ENCODE measurements at regions not wholly inside any gene's neighbourhood (a gene's known extent, or its start where the extent isn't known, plus 50 kb on each side); places are given as distances from the start of the nearest gene placed in this dataset.
"Not testable (repeated sequence)": the region's sequence is repeated elsewhere in the genome, so short reads cannot be mapped to it uniquely, and the experiment has no call there.

DNA sequence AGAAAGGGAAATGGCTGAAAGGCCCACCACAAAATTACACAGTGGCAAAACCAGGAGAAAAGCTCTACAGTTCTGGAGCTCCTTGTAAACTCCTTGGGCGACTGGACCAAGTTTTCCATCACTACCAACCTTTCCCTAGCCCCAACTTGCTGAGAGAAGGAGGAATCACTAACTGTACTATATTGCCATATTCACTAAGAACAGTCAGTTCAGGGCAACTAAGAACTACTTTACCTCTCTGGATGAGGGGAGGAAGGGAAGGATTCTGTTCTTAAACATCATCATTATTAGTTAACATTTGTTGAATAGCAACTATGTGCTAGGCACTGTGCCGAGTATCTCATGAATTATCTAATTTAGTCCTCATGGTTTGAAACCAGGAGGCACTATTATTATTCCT lies 98.1 kb upstream of the SVIL start:
- in situ Hi-C loops (cut with MboI; ENCODE audit: low sequenced_read_pairs) = loop anchor here (10.0 kb wide), 1 partner anchor 128 kb away; no protein-coding TSS in a partner anchor

DNA sequence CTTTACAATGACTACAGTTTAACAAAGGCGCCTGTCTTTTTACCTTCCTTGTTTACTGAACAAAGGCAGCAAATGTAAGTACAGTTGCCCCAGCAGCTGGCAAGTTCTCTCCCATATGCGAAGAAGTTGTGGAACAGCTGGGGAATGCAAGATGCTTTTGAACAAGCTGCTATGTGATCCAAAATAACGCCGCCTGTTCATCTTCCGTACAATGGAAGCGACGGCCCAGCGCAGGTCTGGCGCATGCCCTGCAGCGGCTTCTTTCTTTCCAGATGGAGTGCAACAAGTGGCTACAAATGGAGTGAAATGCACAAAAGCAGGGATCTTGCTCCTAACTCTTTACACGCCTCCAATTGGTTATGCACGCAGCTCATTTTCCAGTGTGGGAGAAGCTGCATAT lies 97.0 kb upstream of the SVIL start:
- in situ Hi-C loops (cut with MboI; ENCODE audit: low sequenced_read_pairs) = loop anchor here (10.0 kb wide), 1 partner anchor 127 kb away; no protein-coding TSS in a partner anchor

DNA sequence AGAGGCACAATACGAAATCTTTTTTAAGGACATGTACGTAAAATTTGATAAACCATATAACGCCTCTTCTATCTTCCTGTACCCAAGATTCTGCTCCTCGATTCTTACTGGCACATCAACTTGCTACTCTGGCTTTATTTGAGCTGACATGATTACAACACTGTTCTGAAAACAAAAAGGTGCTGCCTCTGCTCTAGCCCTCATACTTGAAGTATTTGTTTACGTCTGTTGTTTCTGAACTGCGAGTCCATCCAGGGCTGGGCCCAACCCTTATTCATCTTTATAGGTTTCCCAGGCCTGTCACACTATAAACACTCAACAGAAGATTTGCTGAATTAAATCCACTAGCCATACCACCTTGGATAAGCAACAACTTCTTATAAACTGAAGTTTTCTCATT lies 96.2 kb upstream of the SVIL start:
- in situ Hi-C loops (cut with MboI; ENCODE audit: low sequenced_read_pairs) = loop anchor here (10.0 kb wide), 1 partner anchor 126 kb away; no protein-coding TSS in a partner anchor

DNA sequence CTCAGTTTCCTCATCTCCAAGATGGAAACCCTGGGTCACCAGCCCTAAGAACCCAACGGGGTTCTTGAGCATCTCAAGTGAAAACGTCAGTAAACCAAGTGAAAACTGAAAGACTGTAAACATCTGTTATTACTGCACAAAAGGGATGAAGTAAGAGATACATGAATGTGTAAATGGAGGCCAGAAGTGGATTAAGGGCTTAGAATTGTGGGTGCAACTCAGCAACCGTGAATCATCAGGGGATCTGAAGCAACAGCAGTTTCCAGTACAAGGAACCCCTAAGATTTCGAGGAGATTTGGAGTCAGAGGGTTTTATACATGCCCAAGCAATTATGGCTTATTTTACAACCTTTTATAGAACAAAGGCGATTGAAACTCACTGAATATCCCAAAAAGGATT lies 95.7 kb upstream of the SVIL start:
- in situ Hi-C loops (cut with MboI; ENCODE audit: low sequenced_read_pairs) = loop anchor here (10.0 kb wide), 1 partner anchor 126 kb away; no protein-coding TSS in a partner anchor

DNA sequence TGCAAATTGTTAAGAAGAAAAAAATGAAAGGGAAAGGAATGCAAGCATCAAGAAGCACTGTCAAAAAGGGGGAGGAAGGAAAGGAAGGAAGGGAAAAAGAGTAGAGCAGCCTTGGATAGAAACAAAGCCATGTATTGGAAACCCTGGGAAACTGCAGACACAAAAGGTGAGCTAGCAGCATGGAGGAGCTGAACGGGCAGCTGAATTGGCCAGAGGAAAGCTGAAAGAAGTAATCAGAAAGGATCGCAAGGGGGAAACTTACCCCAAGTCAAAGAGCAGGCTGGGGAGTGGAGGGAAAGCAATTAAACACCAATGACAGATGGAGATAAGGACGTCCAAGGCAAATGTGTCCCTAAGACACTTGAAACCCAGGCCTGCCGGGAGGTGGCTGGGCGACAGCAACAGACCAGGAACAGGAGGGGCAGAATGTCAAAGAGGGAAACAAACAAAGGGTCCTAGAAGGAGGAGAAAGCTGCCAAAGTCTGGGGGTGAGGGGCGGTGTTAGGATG lies 93.8 kb upstream of the SVIL start:
- in situ Hi-C loops (cut with MboI; ENCODE audit: low sequenced_read_pairs) = no loop called here

DNA sequence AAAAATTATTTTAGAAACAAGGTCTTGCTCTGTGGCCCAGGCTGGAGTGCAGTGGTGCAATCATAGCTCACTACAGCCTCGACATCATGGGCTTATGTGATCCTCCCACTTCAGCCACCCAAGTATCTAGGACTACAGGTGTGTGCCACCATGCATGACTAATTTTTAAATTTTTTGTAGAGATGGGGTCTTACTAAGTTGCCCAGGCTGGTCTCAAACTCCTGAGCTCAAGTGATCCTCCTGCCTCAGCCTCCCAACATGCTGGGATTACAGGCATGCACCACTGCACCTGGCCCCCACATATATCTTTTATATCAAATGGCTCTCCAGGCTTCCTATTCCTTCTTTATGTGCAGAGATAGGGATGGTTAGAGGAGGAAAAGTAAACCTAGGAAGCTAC lies 91.2 kb upstream of the SVIL start:
- in situ Hi-C loops (cut with MboI; ENCODE audit: low sequenced_read_pairs) = not testable (repeated sequence)

DNA sequence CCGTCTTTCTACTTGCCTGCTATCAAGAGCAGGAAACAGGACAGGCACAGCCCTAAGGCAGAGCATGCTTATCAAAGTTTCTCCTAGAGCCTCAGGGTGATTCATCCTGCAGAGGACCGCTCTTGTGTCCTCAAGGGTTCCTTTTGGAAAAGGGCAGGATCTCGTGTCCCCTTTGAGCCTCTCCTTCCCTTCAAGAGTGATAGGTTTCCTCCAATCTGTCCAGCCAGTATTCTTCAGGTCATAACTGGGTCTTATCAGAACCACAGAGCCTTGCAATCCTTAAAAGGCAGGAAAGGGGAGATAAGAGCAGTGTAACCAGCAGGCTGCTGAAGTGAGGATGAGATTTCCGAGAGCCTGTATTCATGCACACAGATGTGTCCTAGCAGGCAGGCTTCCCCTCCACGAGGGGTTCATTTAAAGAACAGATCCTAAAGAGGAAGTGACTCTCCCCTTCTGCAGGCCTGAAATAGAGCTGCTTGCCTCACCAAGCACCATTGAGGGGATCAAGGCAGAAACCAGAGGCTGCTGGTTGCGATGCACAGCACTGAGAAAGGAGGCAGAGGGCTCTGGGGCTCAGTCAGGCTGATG lies 90.5 kb upstream of the SVIL start:
- in situ Hi-C loops (cut with MboI; ENCODE audit: low sequenced_read_pairs) = no loop called here

DNA sequence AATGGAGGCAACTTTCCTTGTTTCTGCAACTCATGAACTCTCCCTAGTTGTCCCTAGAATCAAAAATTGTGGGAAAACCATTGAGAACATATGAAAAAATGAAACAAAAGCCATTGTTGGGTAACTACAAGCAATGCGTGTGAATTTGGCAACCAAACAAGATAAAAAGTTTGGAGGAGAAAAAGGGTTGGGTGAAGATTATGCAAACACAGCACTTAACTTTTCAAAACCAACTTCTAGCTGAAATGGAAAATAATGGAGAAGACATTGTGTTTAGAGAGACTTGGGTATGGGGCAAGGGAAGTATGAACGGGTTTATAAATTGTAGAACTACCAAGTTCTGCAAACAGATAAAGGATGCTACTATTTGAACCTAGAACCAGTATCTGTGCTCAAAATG lies 89.0 kb upstream of the SVIL start:
- in situ Hi-C loops (cut with MboI; ENCODE audit: low sequenced_read_pairs) = no loop called here

DNA sequence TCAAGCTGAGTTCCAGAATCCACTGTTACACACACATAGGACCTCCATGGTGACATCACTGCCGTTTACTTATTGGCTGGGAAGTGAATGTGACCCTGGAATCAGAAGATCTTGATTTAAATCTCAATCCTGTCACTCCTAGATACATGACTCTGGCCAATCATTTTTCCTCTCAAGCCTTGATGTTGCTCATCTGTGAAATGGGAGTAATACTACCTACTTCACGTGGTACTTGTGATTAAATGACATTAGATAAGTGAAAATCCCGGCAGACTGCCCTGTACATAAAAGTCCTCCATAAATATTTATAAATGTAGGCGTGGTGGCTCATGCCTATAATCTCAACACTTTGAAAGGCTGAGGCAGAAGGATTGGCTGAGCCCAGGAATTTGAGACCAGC lies 88.0 kb upstream of the SVIL start:
- in situ Hi-C loops (cut with MboI; ENCODE audit: low sequenced_read_pairs) = no loop called here

DNA sequence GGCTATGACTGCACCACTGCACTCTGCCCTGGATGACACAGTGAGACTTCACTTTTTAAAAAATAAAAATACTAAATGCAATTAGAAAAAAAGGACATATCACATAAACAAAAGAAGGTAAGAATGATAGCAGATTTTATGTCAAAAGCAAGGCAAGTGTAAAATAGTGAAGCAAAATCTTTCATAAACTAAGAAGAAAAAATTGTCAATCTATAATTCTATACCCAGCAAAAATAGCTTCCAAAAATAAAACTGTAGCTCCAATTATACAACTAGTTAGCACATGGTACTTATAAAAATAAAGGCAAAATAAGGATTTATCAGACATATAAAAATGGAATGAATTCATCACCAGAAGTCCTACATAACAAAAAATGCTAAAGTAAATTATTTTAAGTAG lies 85.4 kb upstream of the SVIL start:
- in situ Hi-C loops (cut with MboI; ENCODE audit: low sequenced_read_pairs) = no loop called here

DNA sequence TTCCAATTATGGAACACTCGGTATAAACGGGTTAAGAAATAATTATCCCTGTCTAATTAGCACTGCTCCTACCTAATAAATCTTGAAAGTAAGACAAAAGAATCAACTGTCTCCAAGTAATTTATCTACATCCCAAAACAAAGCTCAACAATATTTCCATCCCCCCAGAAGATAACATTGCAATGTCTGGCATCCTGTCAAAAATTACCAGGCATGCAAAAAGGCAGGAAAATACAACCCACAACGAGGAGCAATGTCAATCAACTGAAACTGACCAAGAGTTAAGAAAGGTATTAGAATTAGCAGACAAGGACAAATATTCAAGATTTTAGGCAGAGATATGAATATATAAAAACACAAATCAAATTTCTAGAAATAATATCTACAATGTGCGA lies 84.5 kb upstream of the SVIL start:
- in situ Hi-C loops (cut with MboI; ENCODE audit: low sequenced_read_pairs) = no loop called here

DNA sequence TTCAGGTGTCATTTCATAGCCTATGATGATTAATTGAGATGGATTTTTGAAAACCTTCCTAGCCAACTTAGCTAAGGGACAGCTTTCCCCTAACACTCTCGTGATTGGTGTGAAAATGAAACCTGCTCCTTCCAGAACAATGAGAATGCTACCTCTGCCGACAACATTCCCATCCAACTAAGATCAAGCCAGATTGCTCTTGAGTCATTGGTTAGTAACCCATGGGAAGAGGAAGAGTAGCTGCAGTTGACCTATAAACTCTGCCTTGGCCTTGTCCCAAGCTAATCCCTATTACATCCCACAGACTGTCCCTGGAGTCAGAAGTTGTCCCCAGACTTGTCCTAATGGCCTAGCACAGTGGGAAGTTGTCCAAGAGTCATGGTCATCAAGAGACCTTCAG lies 80.5 kb upstream of the SVIL start:
- in situ Hi-C loops (cut with MboI; ENCODE audit: low sequenced_read_pairs) = no loop called here

DNA sequence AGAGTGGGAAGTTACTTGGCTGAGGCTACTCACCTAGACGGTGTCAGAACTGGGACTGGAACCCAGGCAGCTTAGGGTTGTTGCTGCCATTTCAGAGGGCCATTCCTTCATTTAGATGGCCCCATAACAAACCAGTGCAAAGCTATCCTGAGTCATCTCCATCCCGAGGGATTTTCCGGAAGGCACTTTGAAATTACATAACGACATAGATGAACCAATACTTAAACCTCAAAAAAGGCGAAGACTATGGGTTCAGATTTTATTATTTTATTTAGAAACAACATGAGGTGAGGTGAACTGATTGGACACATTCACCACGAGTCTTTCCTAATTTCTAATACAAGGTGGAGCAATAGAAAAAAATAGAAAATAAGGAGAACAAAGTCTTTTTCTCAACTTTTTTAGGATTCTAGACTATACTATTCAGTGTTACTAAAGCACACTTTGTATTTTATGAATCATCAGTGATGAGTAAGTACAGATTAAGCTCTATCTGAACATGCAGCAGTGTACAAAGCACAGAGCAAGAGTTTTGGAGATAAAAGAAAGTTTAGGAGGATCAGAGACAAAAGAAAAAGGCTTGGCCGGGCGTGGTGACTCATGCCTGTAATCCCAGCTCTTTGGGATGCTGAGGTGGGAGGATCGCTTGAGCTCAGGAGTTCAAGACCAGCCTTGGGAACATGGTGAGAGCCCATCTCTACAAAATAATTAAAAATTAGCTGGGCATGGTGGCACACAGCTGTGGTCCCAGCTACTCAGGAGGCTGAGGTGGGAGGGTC lies 79.5 kb upstream of the SVIL start:
- in situ Hi-C loops (cut with MboI; ENCODE audit: low sequenced_read_pairs) = no loop called here

DNA sequence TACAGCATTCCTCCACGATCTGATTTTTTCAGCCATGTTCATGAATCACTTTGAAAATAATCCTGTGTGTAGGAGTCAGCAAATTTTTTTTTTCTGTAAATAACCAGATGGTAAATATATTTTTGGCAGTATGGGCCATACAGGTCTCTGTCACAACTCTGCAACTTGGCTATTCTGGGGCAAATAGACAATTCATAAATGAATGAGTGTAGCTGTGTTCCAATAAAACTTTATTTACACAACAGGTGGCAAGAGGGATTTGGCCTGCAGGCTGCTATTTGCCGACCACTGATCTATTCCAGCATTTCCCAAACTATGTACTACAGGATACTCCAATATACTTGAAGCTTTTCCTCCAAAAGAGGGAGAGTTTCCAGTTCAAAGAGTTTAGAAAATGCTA lies 78.7 kb upstream of the SVIL start:
- in situ Hi-C loops (cut with MboI; ENCODE audit: low sequenced_read_pairs) = no loop called here

DNA sequence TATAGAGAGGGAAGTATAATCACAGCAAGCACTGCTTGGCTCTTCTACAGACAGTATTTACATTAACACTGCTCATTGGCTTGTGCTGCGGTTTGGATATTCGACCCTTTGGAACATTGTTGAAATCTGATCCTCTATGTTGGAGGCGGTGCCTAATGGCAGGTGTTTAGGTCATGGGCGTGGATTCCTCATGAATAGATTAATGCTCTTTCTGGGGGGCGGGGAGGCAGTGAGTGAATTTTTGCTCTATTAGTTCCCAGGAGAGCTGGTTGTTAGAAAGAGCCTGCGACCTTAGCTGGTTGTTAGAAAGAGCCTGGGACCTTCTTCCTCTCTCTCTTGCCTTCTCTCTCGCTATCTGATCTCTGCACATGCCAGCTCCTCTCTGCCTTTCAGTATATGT lies 77.3 kb upstream of the SVIL start:
- in situ Hi-C loops (cut with MboI; ENCODE audit: low sequenced_read_pairs) = no loop called here

DNA sequence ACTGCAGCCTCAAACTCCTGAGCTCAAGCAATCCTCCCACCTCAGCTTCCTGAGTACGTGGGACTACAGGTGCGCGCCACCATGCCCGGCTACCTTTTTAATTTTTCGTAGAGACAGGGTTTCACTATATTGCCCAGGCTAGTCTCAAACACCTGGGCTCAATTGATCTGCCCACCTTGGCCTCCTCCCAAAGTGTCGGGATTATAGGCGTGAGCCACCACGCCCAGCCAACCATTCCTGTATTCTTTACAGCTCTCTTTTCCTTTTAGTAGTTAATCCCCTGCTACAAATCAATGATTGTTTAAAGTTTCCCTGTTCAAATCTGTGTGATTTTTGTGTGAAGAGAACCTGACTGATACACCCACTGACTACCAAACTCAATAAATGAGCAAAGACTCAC lies 75.4 kb upstream of the SVIL start:
- in situ Hi-C loops (cut with MboI; ENCODE audit: low sequenced_read_pairs) = no loop called here

DNA sequence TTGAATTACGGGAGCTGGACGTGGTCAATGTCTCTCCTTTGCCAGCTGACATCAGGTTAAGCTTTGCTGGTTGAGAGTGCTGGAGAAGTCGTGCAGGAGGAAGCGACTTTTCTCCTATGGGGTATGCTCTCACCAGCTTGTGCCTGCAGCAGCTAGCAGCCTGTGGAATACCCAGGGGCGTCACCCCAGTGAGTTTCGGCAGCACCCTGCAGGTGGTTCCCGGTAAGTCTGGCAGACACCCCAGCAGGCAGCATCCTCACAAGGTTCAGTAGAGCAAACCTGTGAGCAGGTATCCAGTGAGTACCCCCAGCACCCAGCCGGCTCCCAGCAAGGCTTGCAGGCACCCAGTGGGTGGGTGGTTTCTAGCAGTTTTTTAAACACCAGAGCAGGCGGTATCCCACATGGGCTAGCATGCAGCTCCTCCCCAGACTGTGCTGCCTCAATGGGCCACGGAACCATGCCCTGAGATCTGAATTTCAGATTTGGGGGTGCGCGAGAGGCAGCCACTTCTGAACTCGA lies 74.8 kb upstream of the SVIL start:
- in situ Hi-C loops (cut with MboI; ENCODE audit: low sequenced_read_pairs) = no loop called here

DNA sequence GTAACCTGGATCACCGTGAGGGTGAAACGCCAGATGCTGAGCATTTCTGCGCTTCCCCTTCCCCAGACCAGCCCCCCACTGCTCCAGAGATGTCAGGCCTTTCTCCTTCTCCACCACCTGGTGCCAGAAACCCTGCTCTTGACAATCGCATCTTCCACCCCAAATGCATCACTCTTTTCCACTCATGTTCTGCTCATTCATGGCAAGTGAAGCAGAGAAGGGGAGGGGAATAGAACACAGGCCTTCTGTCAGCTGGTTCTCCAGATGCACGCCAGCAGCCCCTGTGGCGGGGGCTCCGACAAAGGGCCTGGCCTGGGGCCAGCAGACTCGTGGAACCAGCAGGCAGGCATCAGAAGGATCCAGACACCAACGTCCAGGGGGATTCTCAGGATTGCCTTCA lies 68.5 kb upstream of the SVIL start:
- in situ Hi-C loops (cut with MboI; ENCODE audit: low sequenced_read_pairs) = no loop called here

DNA sequence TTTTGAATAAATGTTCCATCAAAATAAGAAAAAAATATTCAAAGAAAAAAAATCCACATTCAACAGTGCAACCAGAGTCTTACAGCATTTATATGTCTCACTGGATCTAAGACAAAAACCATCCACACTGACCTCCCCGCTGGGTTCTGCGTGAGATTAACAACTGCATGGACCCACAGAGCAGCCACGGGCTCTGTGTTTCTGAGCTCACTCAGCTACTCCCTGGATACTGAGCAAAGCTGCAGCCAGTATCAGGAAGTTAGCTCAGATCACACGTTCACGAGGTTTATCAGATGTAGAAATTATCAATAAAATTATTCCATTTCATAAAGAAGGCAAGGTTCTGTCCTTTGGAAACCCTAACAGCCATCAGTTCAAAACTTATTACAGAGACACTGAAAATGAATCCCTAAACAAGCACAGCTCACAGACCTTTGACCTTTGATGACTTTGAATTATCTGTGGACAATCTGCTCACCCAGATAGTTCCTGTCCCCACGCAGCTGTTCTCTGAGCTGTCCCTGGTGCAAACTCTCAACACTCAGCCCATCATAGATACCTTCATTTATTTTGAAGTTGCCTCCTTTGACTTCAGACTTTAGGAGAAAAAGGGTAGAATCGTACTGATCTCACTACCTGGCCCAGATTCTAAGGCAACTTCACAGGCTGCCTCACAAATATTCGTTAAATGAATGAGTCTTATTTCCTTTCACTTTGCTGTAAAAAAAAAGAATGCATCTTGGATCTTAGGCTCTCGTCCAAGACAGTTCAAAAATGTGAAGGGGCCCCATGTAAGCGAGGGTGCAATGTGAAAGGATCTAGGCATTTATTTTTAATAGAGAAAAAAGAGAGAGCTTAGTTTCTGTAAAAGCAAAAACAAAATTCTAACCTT lies 67.7 kb upstream of the SVIL start:
- in situ Hi-C loops (cut with MboI; ENCODE audit: low sequenced_read_pairs) = no loop called here

DNA sequence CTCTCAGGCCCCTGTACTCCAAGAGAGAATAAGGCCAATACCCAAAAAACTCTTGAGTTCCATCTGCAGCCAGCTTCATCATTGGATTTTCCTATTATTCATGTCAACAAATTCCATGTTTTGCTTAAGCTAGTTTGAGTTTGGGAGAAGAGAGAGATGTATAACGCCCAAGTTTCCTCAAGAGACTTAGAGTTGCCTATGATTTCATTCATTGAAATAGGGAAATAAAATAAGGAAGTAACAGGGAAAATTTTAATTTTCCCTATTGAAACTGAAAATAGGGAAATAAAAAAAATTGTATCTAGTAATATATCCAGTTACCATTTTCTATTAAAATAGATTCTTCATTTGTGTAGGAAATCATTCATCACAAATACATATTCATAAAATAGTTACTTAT lies 66.5 kb upstream of the SVIL start:
- in situ Hi-C loops (cut with MboI; ENCODE audit: low sequenced_read_pairs) = no loop called here

DNA sequence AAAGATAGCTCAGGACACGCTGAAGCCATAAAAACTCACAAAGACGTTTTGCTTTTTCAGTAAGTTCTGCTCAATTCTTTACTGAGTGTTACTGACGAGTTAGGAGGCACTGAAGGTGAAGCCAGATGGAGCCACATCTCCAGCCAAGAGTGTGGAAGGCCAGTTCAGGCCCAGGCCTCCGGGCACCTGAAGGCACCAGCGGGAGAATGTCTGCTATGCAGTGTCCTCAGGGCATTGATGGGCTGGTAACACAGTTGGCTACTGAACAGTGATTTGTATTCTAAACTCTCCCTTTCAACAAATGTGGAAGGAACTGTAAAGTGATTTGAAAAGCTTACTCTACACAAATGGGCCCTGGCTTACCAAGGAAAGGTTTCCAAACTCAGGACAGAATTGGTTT lies 64.8 kb upstream of the SVIL start:
- in situ Hi-C loops (cut with MboI; ENCODE audit: low sequenced_read_pairs) = no loop called here

Measured in HL-60/S4 treated with phorbol 12-myristate 13-acetate at 8.2 ng/mL for 4 days and 3 days (cell line).